ENCODE measurements at regions not wholly inside any gene's neighbourhood (a gene's known extent, or its start where the extent isn't known, plus 50 kb on each side); places are given as distances from the start of the nearest gene placed in this dataset.

DNA sequence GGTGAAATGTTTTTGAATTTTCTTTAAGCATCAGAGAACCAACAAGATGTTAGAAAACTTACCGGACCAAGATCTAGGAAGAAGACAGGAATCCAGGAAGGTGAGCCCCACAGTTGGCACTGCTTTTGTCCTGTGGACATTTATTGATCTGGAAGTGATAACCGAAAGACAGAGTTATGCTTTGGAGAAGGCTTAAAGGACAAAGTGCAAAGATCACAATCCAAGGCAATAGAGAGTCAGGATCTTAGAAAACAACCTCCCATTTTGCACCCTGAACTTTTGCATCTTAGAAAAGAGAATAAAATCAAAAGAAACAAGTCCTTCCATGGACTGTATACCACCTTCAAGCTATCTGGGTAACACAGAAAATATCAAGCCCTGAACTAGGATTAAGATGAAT, 129.4 kb upstream of the SRD5A2 start:
- TF ChIP-seq POLR2AphosphoS5 (IDR thresholded peaks at IDR 0.05): no peak
- TF ChIP-seq CTCF (IDR thresholded peaks at IDR 0.05 in 8 of 11, conservative IDR thresholded peaks at IDR 0.05 in 3 of 11): no peak
- no peak for TF ChIP-seq POLR2A (IDR thresholded peaks at IDR 0.05)

All from spleen (tissue), 7 donors.